C4-2B (cell line): ENCODE measurements at regions not wholly inside any gene's neighbourhood (a gene's known extent, or its start where the extent isn't known, plus 50 kb on each side); places are given as distances from the start of the nearest gene placed in this dataset.

Source experiments
- ZFX ChIP-seq: fragments of 450-650 bp; IDR thresholded peaks from 2 replicates; pipeline ENCODE4 v1.6.1; 2017
- TF ChIP-seq, protein P1 (sequence below): fragments of 450-650 bp; conservative IDR thresholded peaks from 2 replicates; pipeline ENCODE4 v1.5.1; 2017; ENCODE audit warnings: mild to moderate bottlenecking

DNA sequence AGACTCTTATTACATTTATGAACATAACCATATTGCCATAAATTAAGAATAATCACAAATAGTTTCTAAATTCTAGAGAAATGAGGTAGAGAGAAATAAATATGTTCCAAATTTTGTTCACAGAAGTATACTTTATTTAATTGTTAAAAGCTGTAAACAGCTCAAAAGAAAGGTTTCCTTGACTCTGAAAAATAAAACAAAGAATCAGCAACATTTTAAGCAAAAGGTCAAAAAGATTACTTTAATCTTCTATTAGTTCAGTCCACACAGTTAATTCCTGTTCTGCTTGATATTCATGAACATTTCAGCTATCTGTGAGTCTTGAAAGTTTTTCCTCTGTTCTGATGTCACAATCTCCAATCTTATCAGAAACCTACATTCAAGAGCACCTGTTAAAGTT, 197.9 kb downstream of the GJA1 start:
- TF ChIP-seq, protein P1, sequence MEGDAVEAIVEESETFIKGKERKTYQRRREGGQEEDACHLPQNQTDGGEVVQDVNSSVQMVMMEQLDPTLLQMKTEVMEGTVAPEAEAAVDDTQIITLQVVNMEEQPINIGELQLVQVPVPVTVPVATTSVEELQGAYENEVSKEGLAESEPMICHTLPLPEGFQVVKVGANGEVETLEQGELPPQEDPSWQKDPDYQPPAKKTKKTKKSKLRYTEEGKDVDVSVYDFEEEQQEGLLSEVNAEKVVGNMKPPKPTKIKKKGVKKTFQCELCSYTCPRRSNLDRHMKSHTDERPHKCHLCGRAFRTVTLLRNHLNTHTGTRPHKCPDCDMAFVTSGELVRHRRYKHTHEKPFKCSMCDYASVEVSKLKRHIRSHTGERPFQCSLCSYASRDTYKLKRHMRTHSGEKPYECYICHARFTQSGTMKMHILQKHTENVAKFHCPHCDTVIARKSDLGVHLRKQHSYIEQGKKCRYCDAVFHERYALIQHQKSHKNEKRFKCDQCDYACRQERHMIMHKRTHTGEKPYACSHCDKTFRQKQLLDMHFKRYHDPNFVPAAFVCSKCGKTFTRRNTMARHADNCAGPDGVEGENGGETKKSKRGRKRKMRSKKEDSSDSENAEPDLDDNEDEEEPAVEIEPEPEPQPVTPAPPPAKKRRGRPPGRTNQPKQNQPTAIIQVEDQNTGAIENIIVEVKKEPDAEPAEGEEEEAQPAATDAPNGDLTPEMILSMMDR = no peak
- TF ChIP-seq ZFX = no peak
